ENCODE measurements at regions not wholly inside any gene's neighbourhood (a gene's known extent, or its start where the extent isn't known, plus 50 kb on each side); places are given as distances from the start of the nearest gene placed in this dataset.

DNA sequence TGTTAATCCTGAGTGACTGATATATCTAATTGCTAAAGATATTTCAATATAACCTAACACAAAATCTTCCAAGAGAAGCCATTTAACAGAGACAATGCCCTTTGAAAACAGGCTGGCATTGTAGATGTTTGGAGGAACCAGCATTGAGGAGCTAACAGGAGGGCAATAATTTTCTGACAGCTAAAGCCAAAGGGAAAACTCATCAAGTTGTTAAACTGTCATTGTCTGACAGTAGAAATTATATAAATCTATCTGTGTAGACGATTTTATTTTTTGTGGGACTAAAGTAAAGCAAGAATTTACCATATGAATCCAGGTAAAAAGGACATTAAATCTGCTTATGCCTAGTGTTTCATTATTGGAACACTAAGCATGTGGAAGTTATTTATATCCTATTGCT lies 500.2 kb upstream of the NMUR2 start:
- no peak overlapping the region for H3K27ac ChIP-seq (ENCODE audit: low read depth in 1 of 2, low read length in 2 of 2)
- intact Hi-C loops (cut with micrococcal nuclease), result no loop called here
- no peak overlapping the region for H3K9ac ChIP-seq (ENCODE audit: insufficient read depth, low read length, poor library complexity, severe bottlenecking)
- no peaks in the 10 kb centered on the region for H3K36me3 Mint-ChIP-seq
- H3K4me2 ChIP-seq (replicated peaks; ENCODE audit: extremely low read depth, low read length, poor library complexity, severe bottlenecking), result no peak overlapping the region
- no peaks in the 10 kb centered on the region for H4K20me1 ChIP-seq (ENCODE audit: insufficient read depth, low read length)
- no peak overlapping the region for H3K27ac Mint-ChIP-seq
- no peaks in the 10 kb centered on the region for H3K36me3 ChIP-seq (replicated peaks in 1 of 2; ENCODE audit: control insufficient read depth in 1 of 2, insufficient read depth in 2 of 2, low read length in 2 of 2)
- TF ChIP-seq, protein P1, sequence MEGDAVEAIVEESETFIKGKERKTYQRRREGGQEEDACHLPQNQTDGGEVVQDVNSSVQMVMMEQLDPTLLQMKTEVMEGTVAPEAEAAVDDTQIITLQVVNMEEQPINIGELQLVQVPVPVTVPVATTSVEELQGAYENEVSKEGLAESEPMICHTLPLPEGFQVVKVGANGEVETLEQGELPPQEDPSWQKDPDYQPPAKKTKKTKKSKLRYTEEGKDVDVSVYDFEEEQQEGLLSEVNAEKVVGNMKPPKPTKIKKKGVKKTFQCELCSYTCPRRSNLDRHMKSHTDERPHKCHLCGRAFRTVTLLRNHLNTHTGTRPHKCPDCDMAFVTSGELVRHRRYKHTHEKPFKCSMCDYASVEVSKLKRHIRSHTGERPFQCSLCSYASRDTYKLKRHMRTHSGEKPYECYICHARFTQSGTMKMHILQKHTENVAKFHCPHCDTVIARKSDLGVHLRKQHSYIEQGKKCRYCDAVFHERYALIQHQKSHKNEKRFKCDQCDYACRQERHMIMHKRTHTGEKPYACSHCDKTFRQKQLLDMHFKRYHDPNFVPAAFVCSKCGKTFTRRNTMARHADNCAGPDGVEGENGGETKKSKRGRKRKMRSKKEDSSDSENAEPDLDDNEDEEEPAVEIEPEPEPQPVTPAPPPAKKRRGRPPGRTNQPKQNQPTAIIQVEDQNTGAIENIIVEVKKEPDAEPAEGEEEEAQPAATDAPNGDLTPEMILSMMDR (IDR thresholded peaks at IDR 0.05), result no peak
- H2AFZ ChIP-seq (ENCODE audit: insufficient read depth, low read depth, low read length, poor library complexity, severe bottlenecking), result no peak overlapping the region
- no peaks in the 10 kb centered on the region for H3K4me1 Mint-ChIP-seq
- no peaks in the 10 kb centered on the region for H3K27me3 Mint-ChIP-seq (ENCODE audit: low read depth in 3 of 3)
- H3K4me3 ChIP-seq (replicated peaks in 1 of 3; ENCODE audit: low read depth in 2 of 3, low read length in 3 of 3), result no peak overlapping the region
- H3K4me3 Mint-ChIP-seq, result no peak overlapping the region
- H3K9me3 ChIP-seq (replicated peaks in 1 of 2; ENCODE audit: control insufficient read depth in 1 of 2, insufficient read depth in 1 of 2, low read length in 2 of 2), result peaks cover 0 to 4% of the 10 kb centered on the region in 2 donors
- H3K79me2 ChIP-seq (ENCODE audit: insufficient read depth, low read length), result no peaks in the 10 kb centered on the region
- no peaks in the 10 kb centered on the region for H3K4me1 ChIP-seq (ENCODE audit: control insufficient read depth in 1 of 2, insufficient read depth in 2 of 2, low read length in 2 of 2)
- DNase-seq, result no peak
- H3K9me3 Mint-ChIP-seq, result peaks cover 0 to 11% (median 2%) of the 10 kb centered on the region in 7 donors
- WGBS (ENCODE audit: insufficient coverage), result no CpG with 5 or more reads among the region's 1 CpG
- no peaks in the 10 kb centered on the region for H3K27me3 ChIP-seq (ENCODE audit: control insufficient read depth in 2 of 2, insufficient read depth in 2 of 2, low read length in 2 of 2)

DNA sequence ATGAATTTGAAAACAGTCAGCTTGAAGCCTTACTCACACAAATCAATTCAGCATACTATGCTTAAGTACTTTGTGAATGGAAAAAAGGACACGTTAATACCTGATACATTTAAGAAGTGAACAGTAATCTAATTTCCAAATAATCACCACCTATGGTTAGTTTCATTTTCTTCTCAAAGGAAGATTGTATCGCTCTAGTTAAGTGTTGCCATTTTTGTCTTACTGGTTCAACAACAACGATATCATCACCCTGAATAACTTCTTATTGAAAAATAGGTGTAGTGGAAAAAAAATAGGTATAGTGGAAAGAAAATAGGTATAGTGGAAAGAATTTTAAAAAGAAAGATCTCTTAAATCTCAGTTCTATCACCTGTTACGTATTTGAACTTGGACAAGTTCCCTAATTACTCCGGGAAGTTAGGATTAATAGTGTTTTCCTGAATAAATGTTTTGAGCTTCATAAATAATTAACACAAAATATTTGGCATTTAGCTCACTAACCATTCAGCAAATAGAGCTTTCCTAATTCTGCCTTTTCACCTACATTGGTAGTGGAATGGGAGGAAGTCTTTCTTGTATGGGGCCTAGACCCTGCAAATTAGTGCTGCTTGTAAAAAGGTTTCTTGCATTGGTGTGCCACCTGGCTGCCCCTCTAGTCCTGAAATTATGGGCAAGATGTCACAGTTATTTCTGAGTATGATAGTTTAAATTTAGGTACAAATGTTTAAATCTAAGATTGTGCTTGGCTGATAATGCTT lies 502.6 kb upstream of the NMUR2 start:
- Mint-ChIP-seq H3K36me3 (no peaks in the 10 kb centered on the region), H3K27me3 (ENCODE audit: low read depth in 3 of 3) (no peaks in the 10 kb centered on the region), H3K27ac (no peak overlapping the region), H3K4me3 (no peak overlapping the region), H3K9me3 (peaks cover 0 to 14% (median 2%) of the 10 kb centered on the region in 7 donors), H3K4me1 (no peaks in the 10 kb centered on the region)
- DNase-seq, result no peak
- Histone ChIP-seq H2AFZ (ENCODE audit: insufficient read depth, low read depth, low read length, poor library complexity, severe bottlenecking) (no peak overlapping the region), H3K4me2 (replicated peaks; ENCODE audit: extremely low read depth, low read length, poor library complexity, severe bottlenecking) (no peak overlapping the region), H3K9ac (ENCODE audit: insufficient read depth, low read length, poor library complexity, severe bottlenecking) (no peak overlapping the region), H3K79me2 (ENCODE audit: insufficient read depth, low read length) (no peaks in the 10 kb centered on the region), H3K27ac (ENCODE audit: low read depth in 1 of 2, low read length in 2 of 2) (no peak overlapping the region), H3K27me3 (ENCODE audit: control insufficient read depth in 2 of 2, insufficient read depth in 2 of 2, low read length in 2 of 2) (no peaks in the 10 kb centered on the region), H3K4me1 (ENCODE audit: control insufficient read depth in 1 of 2, insufficient read depth in 2 of 2, low read length in 2 of 2) (no peaks in the 10 kb centered on the region), H4K20me1 (ENCODE audit: insufficient read depth, low read length) (no peaks in the 10 kb centered on the region), H3K36me3 (replicated peaks in 1 of 2; ENCODE audit: control insufficient read depth in 1 of 2, insufficient read depth in 2 of 2, low read length in 2 of 2) (no peaks in the 10 kb centered on the region), H3K4me3 (replicated peaks in 1 of 3; ENCODE audit: low read depth in 2 of 3, low read length in 3 of 3) (no peak overlapping the region), H3K9me3 (replicated peaks in 1 of 2; ENCODE audit: control insufficient read depth in 1 of 2, insufficient read depth in 1 of 2, low read length in 2 of 2) (peaks cover 3 to 4% of the 10 kb centered on the region in 2 donors)
- intact Hi-C loops (cut with micrococcal nuclease), result no loop called here
- no CpG with 5 or more reads among the region's 5 CpGs for WGBS (ENCODE audit: insufficient coverage)
- TF ChIP-seq, protein P1 (IDR thresholded peaks at IDR 0.05), result no peak
